ENCODE measurements at regions not wholly inside any gene's neighbourhood (a gene's known extent, or its start where the extent isn't known, plus 50 kb on each side); places are given as distances from the start of the nearest gene placed in this dataset.
A peak's percentile ranks its signal among the peaks of the same experiment; 100 is the strongest.

- WGBS, 2 donors, result 84 to 91% methylated on average over 2 of the region's 2 CpGs
- no peak for DNase-seq (ENCODE audit: low spot score in 2 of 2)
- TF ChIP-seq EP300 (IDR thresholded peaks at IDR 0.05), result no peak
- H3K9me3 ChIP-seq, result no peaks in the 10 kb centered on the region
- H3K27me3 ChIP-seq, result no peaks in the 10 kb centered on the region
- no peaks in the 10 kb centered on the region for H3K36me3 ChIP-seq
- H3K27ac ChIP-seq, result no peak overlapping the region
- peaks cover 0 to 2% (median under 1%) of the 10 kb centered on the region in 4 donors for H3K4me1 ChIP-seq
- no peak overlapping the region for H3K4me3 ChIP-seq
These were observed 64.0 kb upstream of the CEP85L start for GRCh38 chr6:118715376-118715775.

GRCh38 chr6:118714756-118715155 lies 63.4 kb upstream of the CEP85L start:
- Histone ChIP-seq H3K36me3 (no peaks in the 10 kb centered on the region), H3K4me1 (peaks cover 0 to 8% (median 2%) of the 10 kb centered on the region in 4 donors), H3K9me3 (no peaks in the 10 kb centered on the region), H3K27me3 (no peaks in the 10 kb centered on the region), H3K4me3 (no peak overlapping the region), H3K27ac (no peak overlapping the region)
- DNase-seq (ENCODE audit: low spot score in 2 of 2), result no peak
- TF ChIP-seq POLR2A (IDR thresholded peaks at IDR 0.05), result no peak
- TF ChIP-seq EP300 (IDR thresholded peaks at IDR 0.05), result no peak
- TF ChIP-seq CTCF (IDR thresholded peaks at IDR 0.05), result no peak
- WGBS, 2 donors, result 92 to 95% methylated on average over 3 of the region's 3 CpGs

GRCh38 chr6:118712969-118713368 lies 61.6 kb upstream of the CEP85L start:
- 43 to 47% methylated on average over 3 of the region's 3 CpGs for WGBS, 2 donors
- no peak for DNase-seq (ENCODE audit: low spot score in 2 of 2)
- no peak for TF ChIP-seq POLR2A (IDR thresholded peaks at IDR 0.05)
- no peak for TF ChIP-seq EP300 (IDR thresholded peaks at IDR 0.05)
- no peak for TF ChIP-seq CTCF (IDR thresholded peaks at IDR 0.05)

GRCh38 chr6:118710616-118711015 lies 59.2 kb upstream of the CEP85L start:
- DNase-seq (ENCODE audit: low spot score in 2 of 2), result no peak
- Histone ChIP-seq H3K4me3 (no peak overlapping the region), H3K36me3 (no peaks in the 10 kb centered on the region), H3K27ac (peak overlapping the region in 3 of 4 donors; percentile 76 to 86 (median 78)), H3K9me3 (no peaks in the 10 kb centered on the region), H3K27me3 (no peaks in the 10 kb centered on the region), H3K4me1 (peaks cover 0 to 38% (median 2%) of the 10 kb centered on the region in 4 donors)
- 53 to 75% methylated on average over 5 of the region's 5 CpGs for WGBS, 2 donors
- TF ChIP-seq CTCF (IDR thresholded peaks at IDR 0.05) (no peak), POLR2A (IDR thresholded peaks at IDR 0.05) (no peak)

More at GRCh38 chr6:118712969-118713368, 61.6 kb upstream of the CEP85L start:
- Histone ChIP-seq H3K27ac (no peak overlapping the region), H3K9me3 (no peaks in the 10 kb centered on the region), H3K36me3 (no peaks in the 10 kb centered on the region), H3K27me3 (no peaks in the 10 kb centered on the region), H3K4me3 (no peak overlapping the region), H3K4me1 (peaks cover 0 to 25% (median 2%) of the 10 kb centered on the region in 4 donors)

- Histone ChIP-seq H3K4me3 (peak overlapping the region in 3 of 4 donors; percentile 15 to 46 (median 45)), H3K4me1 (peaks cover 0 to 45% (median 6%) of the 10 kb centered on the region in 4 donors), H3K9me3 (no peaks in the 10 kb centered on the region), H3K36me3 (no peaks in the 10 kb centered on the region), H3K27me3 (no peaks in the 10 kb centered on the region), H3K27ac (peak overlapping the region; percentile 57 to 86 (median 77))
- no peak for TF ChIP-seq CTCF (IDR thresholded peaks at IDR 0.05)
- no peak for TF ChIP-seq POLR2A (IDR thresholded peaks at IDR 0.05)
- TF ChIP-seq EP300 (IDR thresholded peaks at IDR 0.05), result no peak
- WGBS, 2 donors, result 19 to 33% methylated on average over 3 of the region's 3 CpGs
- DNase-seq (ENCODE audit: low spot score in 2 of 2), result no peak
These were observed 58.5 kb upstream of the CEP85L start for GRCh38 chr6:118709859-118710350.

GRCh38 chr6:118708744-118709143 lies 57.4 kb upstream of the CEP85L start:
- Histone ChIP-seq H3K27ac (peak overlapping the region; percentile 57 to 86 (median 77)), H3K4me3 (peak overlapping the region; percentile 15 to 46 (median 32))
- 18 to 23% methylated on average over 5 of the region's 5 CpGs for WGBS, 2 donors

More at GRCh38 chr6:118708744-118709143, 57.4 kb upstream of the CEP85L start:
- H3K9me3 ChIP-seq, result no peaks in the 10 kb centered on the region
- TF ChIP-seq POLR2A (IDR thresholded peaks at IDR 0.05) (no peak), CTCF (IDR thresholded peaks at IDR 0.05) (no peak), EP300 (IDR thresholded peaks at IDR 0.05) (no peak)
- no peaks in the 10 kb centered on the region for H3K27me3 ChIP-seq
- peaks cover 0 to 55% (median 14%) of the 10 kb centered on the region in 4 donors for H3K4me1 ChIP-seq
- no peaks in the 10 kb centered on the region for H3K36me3 ChIP-seq
- DNase-seq (ENCODE audit: low spot score in 2 of 2), result no peak
